ENCODE measurements at regions not wholly inside any gene's neighbourhood (a gene's known extent, or its start where the extent isn't known, plus 50 kb on each side); places are given as distances from the start of the nearest gene placed in this dataset.

DNA sequence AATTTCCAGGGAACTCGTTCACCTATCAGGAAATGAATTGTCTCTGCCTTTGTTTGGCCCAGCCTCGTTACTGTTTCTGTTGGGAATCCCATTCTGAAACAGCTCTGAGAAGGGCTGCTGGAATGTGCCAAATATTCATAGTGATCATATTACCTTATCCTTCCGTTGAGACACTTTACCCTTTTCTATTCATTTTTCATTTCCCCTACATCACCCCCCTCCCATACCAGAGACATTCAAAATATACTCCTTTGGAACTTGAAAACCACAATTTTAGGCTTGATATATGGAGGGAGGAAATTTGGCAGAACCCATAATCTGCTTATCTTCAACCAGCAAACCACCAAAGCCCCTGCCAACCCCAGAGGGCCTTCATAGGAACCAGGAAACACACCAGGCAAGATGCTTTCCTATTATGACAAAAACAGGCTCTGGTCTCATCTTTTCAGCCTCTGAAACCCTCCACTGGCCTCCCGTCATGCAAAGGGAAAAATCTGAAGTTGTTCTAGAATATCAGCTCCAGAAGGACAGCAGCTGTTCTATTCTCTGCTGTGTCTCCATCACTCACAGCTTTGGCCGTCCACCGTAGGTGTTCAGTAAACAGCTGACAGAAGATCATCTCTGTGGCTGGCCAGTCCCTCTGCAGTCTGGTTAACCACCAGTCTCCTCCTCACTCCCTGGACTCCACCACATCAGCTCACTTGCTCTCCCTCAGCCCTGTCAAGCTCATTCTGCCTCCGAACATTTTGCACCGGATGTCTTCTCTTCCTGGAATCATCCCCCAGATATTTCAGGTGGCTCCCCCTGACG, 217.2 kb upstream of the WWC1 start:
- no TSS peak for BruUV-seq (replicated peaks)

DNA sequence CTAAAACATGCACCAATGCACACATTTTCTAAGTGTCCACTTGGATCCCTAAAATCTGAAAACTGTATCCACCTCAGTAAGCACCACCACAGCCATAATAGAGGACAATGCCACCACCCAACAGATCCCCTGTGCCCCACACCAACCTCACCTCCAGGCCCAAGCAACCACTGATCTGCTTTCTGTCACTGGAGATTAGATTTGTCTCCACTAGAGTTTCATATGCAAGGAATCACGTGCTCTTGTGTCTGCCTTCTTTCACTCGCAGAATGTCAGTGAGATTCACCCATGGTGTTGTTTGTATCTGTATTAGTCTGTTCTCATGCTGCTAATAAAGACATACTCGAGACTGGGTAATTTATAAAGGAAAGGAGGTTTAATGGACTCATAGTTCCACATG, 216.1 kb upstream of the WWC1 start:
- no peak overlapping the region for H2AFZ ChIP-seq (ENCODE audit: low read length)
- H3K27ac ChIP-seq (ENCODE audit: low read depth, low read length, poor library complexity, severe bottlenecking) = no peak overlapping the region
- no peak for DNase-seq (ENCODE audit: low spot score)
- H3K4me3 ChIP-seq (ENCODE audit: low read depth, low read length, poor library complexity, severe bottlenecking) = no peak overlapping the region
- TF ChIP-seq, protein P1, sequence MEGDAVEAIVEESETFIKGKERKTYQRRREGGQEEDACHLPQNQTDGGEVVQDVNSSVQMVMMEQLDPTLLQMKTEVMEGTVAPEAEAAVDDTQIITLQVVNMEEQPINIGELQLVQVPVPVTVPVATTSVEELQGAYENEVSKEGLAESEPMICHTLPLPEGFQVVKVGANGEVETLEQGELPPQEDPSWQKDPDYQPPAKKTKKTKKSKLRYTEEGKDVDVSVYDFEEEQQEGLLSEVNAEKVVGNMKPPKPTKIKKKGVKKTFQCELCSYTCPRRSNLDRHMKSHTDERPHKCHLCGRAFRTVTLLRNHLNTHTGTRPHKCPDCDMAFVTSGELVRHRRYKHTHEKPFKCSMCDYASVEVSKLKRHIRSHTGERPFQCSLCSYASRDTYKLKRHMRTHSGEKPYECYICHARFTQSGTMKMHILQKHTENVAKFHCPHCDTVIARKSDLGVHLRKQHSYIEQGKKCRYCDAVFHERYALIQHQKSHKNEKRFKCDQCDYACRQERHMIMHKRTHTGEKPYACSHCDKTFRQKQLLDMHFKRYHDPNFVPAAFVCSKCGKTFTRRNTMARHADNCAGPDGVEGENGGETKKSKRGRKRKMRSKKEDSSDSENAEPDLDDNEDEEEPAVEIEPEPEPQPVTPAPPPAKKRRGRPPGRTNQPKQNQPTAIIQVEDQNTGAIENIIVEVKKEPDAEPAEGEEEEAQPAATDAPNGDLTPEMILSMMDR (conservative IDR thresholded peaks at IDR 0.05; ENCODE audit: low read length) = no peak
- no peak for TF ChIP-seq EZH2phosphoT487 (IDR thresholded peaks at IDR 0.05; ENCODE audit: borderline replicate concordance, low read depth, low read length)
- H3K36me3 ChIP-seq (ENCODE audit: insufficient read depth, low read length) = no peaks in the 10 kb centered on the region
- H3K9me2 ChIP-seq (ENCODE audit: insufficient read depth, low read length) = no peaks in the 10 kb centered on the region
- no peaks in the 10 kb centered on the region for H3K79me2 ChIP-seq (ENCODE audit: insufficient read depth, low read depth, low read length)
- H3K9me3 ChIP-seq (ENCODE audit: low read length) = no peaks in the 10 kb centered on the region
- no peaks in the 10 kb centered on the region for H4K20me1 ChIP-seq (ENCODE audit: insufficient read depth, low read length)
- intact Hi-C loops (cut with micrococcal nuclease; ENCODE audit: unreplicated experiment) = no loop called here
- H3K4me1 ChIP-seq (ENCODE audit: insufficient read depth, low read length, poor library complexity, severe bottlenecking) = no peaks in the 10 kb centered on the region
- H3K4me2 ChIP-seq (ENCODE audit: low read length) = no peak overlapping the region
- CTCF ChIA-PET (ENCODE audit: unreplicated experiment) = no interaction called here
- POLR2A ChIA-PET = no interaction called here
- no TSS peak for BruUV-seq (replicated peaks)

More for the DNA sequence above, 217.2 kb upstream of the WWC1 start:
- H2AFZ ChIP-seq (ENCODE audit: low read length) = no peak overlapping the region
- H4K20me1 ChIP-seq (ENCODE audit: insufficient read depth, low read length) = no peaks in the 10 kb centered on the region
- H3K9me2 ChIP-seq (ENCODE audit: insufficient read depth, low read length) = no peaks in the 10 kb centered on the region
- intact Hi-C loops (cut with micrococcal nuclease; ENCODE audit: unreplicated experiment) = no loop called here
- no peak overlapping the region for H3K4me3 ChIP-seq (ENCODE audit: low read depth, low read length, poor library complexity, severe bottlenecking)
- ChIA-PET CTCF (ENCODE audit: unreplicated experiment) (no interaction called here), POLR2A (no interaction called here)
- no peak for DNase-seq (ENCODE audit: low spot score)
- no peaks in the 10 kb centered on the region for H3K79me2 ChIP-seq (ENCODE audit: insufficient read depth, low read depth, low read length)
- no peak overlapping the region for H3K4me2 ChIP-seq (ENCODE audit: low read length)
- no peaks in the 10 kb centered on the region for H3K9me3 ChIP-seq (ENCODE audit: low read length)
- TF ChIP-seq, protein P1 (conservative IDR thresholded peaks at IDR 0.05; ENCODE audit: low read length) = no peak
- TF ChIP-seq EZH2phosphoT487 (IDR thresholded peaks at IDR 0.05; ENCODE audit: borderline replicate concordance, low read depth, low read length) = no peak
- H3K4me1 ChIP-seq (ENCODE audit: insufficient read depth, low read length, poor library complexity, severe bottlenecking) = no peaks in the 10 kb centered on the region
- no peaks in the 10 kb centered on the region for H3K36me3 ChIP-seq (ENCODE audit: insufficient read depth, low read length)
- H3K27ac ChIP-seq (ENCODE audit: low read depth, low read length, poor library complexity, severe bottlenecking) = no peak overlapping the region

DNA sequence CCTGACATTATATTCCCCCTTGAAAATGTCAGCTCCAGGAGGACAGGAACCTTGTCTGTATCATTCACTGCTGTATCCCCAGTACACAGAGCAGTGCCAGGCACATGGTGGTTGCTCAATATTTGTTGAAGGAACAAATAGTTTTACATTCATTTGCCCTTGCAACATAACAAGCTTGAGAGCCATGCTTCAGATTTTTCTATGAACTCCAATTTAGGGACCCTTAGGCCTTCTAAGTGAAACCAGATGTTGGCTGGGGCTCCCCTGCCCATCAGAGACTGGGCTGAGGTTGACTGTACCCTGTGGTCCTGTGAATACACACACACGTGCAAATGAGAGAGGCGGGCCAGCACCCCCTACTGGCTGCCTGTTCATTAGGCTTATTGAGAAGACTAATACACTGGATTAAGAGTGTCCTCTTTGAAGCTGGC, 214.9 kb upstream of the WWC1 start:
- intact Hi-C loops (cut with micrococcal nuclease; ENCODE audit: unreplicated experiment) = no loop called here
- Histone ChIP-seq H3K36me3 (ENCODE audit: insufficient read depth, low read length) (no peaks in the 10 kb centered on the region), H2AFZ (ENCODE audit: low read length) (no peak overlapping the region), H3K79me2 (ENCODE audit: insufficient read depth, low read depth, low read length) (no peaks in the 10 kb centered on the region), H3K9me3 (ENCODE audit: low read length) (no peaks in the 10 kb centered on the region), H3K4me3 (ENCODE audit: low read depth, low read length, poor library complexity, severe bottlenecking) (no peak overlapping the region), H3K9me2 (ENCODE audit: insufficient read depth, low read length) (no peaks in the 10 kb centered on the region), H3K27ac (ENCODE audit: low read depth, low read length, poor library complexity, severe bottlenecking) (no peak overlapping the region), H3K4me2 (ENCODE audit: low read length) (no peak overlapping the region), H4K20me1 (ENCODE audit: insufficient read depth, low read length) (no peaks in the 10 kb centered on the region), H3K4me1 (ENCODE audit: insufficient read depth, low read length, poor library complexity, severe bottlenecking) (no peaks in the 10 kb centered on the region)
- TF ChIP-seq, protein P1 (conservative IDR thresholded peaks at IDR 0.05; ENCODE audit: low read length) = peak; percentile 68
- no peak for TF ChIP-seq EZH2phosphoT487 (IDR thresholded peaks at IDR 0.05; ENCODE audit: borderline replicate concordance, low read depth, low read length)
- ChIA-PET CTCF (ENCODE audit: unreplicated experiment) (no interaction called here), POLR2A (no interaction called here)
- no TSS peak for BruUV-seq (replicated peaks)
- DNase-seq (ENCODE audit: low spot score) = no peak
